ENCODE measurements at regions not wholly inside any gene's neighbourhood (a gene's known extent, or its start where the extent isn't known, plus 50 kb on each side); places are given as distances from the start of the nearest gene placed in this dataset.

GRCh38 chr4:77504407-77504806 is 101.2 kb upstream of the CXCL13 start:
- TF ChIP-seq, protein P1, sequence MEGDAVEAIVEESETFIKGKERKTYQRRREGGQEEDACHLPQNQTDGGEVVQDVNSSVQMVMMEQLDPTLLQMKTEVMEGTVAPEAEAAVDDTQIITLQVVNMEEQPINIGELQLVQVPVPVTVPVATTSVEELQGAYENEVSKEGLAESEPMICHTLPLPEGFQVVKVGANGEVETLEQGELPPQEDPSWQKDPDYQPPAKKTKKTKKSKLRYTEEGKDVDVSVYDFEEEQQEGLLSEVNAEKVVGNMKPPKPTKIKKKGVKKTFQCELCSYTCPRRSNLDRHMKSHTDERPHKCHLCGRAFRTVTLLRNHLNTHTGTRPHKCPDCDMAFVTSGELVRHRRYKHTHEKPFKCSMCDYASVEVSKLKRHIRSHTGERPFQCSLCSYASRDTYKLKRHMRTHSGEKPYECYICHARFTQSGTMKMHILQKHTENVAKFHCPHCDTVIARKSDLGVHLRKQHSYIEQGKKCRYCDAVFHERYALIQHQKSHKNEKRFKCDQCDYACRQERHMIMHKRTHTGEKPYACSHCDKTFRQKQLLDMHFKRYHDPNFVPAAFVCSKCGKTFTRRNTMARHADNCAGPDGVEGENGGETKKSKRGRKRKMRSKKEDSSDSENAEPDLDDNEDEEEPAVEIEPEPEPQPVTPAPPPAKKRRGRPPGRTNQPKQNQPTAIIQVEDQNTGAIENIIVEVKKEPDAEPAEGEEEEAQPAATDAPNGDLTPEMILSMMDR (IDR thresholded peaks at IDR 0.05) = no peak
- TF ChIP-seq POLR2A (IDR thresholded peaks at IDR 0.05) = no peak
